ENCODE measurements at regions not wholly inside any gene's neighbourhood (a gene's known extent, or its start where the extent isn't known, plus 50 kb on each side); places are given as distances from the start of the nearest gene placed in this dataset.

DNA sequence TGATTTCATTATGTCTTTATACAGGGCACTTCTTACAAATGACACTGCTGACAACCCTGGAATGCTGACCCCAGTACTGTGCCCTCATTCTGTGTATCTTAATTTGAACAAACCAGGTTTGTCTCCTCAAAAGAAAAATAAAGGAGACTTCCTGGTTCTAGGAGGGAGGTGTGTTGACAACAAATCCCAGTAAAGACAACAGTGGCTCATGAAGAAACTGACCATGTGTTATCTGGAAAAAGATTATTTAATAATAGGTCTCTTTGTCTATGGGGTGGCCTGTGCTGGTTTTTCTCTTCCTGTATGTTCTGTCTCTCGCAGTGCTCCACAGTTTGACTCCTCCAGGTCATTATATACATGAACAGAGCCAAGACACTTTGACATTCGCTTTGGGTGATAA lies 454.6 kb downstream of the LMO4 start:
- DNase-seq (ENCODE audit: low spot score): no peak

DNA sequence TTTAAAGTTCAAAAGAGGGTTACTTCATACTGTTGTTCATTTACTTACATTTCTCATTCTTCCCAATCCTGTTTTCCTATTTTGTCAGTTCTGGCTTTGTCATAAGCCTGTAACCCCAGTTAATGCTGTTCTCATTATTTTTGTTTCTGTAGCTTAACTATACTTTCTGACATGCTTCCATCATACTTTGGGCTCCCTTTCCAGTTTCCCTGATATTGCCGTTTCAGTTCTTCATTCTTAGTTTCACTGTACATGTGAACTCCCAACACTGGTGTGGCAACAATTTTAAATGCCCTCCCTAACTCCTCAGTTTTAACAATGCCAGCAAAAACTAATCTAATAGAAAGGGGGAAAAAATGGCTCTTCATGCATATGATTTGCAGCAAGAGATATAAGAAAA lies 456.7 kb downstream of the LMO4 start:
- DNase-seq (ENCODE audit: low spot score): no peak

DNA sequence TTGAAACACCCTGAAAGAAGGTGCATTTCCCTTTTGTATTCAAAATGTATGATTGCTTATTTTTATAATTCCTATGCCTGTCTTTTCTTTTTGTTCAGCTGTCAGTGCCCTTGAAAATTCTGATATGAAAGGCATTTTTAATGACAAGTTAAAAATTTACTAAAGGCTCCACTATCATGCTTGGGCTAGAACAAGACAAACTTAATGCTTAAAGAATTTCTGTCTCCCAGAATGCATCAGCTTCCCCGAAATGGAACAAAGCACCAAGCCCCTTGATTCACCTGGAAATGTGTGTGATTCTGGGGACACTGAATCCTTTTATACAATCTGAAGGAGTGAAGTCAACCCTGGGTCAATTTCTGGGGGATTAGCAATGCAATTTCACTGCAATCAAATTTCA lies 457.5 kb downstream of the LMO4 start:
- no peak for DNase-seq (ENCODE audit: low spot score)

DNA sequence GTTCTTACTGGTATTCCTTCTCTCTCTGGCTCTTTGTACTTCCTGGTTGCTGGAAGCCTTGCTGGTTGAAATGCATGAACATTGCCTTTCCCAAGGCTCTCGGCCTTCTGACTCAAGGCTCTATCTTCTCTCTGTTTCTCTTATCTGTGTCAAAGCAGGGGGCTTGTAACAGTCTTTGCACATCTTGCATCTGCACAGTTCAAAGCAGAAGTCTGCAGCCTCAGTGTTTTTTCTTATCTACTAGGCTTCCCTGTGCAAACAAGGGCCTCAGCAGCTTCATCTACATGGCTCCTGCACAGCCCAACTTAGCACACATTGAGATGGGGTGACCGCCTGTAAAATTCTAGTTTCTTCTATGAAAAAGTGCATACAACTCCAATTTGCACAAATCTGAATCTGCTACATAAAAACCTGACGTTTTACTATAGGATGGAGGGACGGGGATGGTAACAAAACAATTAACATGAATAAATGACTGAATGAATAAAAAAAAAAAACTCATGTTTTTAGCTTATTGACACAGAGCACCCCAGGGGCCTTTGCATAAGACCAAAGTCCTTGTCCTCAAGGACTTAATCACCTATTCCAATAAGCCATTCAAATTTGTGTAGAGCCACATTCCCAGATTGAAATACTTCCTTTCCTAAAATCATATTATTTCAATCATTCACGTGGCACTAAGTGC lies 458.3 kb downstream of the LMO4 start:
- DNase-seq (ENCODE audit: low spot score): no peak

DNA sequence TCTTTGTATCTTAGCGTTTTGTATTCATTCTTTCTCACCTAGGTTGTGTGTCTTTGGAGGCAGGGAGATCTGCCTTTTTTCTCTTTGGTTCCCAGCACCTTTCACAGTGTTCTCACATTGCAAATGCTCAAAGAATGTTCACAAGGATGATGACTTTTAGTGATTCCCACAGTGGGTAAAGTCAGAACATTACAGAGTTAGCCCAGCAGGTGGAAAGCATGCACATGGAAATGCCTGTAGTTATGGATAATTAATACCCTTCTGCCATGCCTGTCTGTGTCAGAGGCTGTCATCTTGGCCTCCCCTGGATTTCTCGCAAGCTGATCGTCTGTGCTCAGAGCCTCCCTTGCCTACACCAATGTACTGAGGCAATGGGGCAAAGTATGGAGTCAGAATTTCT lies 458.9 kb downstream of the LMO4 start:
- no peak for DNase-seq (ENCODE audit: low spot score)

DNA sequence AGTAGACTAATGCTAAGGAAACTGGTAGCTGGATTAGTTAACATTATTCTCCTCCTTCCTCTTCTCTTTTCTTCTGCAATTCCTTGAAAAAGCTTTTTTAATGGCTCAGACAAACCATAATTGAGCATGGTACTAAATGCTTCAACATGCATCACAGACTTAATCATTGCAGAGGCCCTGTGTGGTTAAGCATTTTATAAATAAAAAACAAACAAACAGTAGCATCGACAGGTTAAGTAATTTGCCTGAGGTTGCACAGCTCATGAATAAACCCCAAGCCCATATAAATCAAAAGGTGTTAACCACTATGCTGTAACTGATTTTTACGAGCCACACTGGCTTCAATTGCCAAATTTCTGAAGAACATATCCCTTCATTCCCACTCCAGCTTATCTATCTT lies 462.1 kb downstream of the LMO4 start:
- DNase-seq (ENCODE audit: low spot score): no peak

DNA sequence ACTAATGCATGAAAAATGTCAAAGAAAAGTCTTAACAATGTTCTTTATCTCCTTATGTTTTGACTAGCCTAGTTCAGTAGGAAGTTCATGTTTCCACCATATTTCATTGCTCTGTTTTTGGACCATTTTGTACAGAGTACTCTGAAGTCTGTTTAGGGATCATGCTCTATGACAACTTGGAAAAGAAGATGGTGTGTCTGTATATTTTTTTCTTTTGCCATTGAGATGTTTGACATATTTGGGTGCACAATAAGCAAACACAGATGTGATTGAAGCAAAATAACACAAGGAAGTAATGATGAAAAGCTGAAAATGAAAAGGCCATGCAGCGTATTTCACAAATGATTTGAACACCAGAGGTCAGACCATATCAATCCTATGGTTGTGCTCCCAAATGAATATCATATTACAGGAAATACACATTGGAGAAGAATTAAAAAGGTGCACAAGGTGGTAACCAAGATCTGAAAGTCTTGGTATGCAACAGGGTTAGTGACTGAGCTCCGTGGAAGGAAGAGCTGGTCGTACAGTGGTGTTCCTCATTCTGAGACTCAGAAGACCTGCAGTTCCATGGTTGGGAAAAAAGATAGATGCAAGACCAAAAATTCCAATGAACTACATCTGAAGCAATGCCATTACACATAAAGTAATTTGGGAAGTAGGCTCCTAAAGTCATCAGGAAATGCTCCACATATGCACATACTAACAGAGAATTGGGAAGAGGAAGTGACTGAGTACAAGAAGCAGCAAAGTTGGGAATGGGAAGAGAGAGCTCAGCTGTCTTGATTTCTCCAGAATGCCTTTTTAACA lies 463.5 kb downstream of the LMO4 start:
- no peak for DNase-seq (ENCODE audit: low spot score)

DNA sequence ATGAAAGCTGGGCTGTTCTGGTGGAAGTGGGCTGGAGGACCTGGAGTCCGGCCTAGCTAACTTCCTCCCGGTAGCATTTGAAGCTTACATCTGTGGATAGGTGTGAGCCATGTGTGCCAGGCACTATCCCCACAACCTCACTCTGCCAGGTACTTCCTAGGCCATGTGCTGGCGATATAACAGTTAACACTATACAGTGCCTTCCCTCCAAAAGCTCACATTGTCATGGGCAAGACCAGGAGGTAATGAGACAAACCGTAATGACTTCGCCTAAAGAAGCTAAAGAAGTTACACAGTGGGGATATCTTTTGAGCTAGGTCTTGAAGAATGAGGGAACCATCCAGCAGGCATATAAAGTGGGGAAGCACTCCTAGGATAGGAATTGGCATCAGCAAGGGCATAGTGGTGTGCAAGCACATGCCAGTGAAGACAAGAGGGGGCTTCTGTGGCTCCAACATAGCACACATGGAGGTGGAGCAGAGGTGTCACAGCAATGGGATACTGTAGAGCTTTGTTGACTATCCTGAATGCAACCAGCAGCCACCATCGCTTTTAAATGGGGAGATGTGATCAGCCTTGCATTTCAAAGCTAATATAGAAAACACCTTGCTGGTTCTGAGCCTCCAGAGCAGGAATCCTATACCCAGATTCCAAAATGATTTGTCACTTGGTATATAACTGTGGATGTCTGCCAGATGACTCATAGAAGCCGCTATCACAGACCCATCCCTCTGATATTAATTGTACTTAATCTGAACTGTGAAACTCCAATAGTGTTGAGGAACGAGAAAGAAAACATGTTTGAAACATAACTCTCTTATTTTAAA lies 466.3 kb downstream of the LMO4 start:
- DNase-seq (ENCODE audit: low spot score): peak; percentile 92

DNA sequence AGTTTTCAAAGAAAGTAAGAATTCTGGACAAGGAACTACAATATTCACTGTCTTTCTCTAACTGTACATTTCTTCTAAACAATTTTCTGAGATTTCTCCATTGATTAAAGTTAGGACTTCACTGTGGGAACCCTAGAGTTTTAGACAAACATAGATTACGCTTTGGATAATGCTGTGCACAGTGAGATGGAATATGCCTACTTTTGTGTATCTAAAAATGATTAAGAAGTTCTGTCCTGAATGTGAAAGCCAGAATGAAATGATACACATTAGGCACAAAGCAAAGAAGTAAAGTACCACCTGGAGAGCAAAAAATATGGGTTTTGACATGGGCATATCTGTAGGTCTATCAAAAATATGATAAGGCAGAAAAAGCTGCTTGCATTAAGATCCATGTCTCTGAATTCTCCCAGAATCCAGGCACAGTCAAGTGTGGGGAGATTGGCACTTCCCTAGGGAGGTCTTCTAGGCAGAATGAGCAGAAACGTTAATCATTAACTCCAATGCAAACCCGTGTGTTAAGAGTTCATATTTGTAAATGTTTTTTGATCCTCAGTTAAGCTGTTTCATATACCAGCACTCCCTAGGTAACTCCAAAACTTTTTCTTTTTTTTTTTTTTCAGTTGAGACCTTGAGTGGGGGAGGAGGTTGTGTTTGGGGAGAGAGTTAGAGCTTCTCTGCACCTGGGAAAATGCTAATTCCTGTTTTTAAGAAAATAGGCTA lies 467.1 kb downstream of the LMO4 start:
- DNase-seq (ENCODE audit: low spot score): peak; percentile 82

DNA sequence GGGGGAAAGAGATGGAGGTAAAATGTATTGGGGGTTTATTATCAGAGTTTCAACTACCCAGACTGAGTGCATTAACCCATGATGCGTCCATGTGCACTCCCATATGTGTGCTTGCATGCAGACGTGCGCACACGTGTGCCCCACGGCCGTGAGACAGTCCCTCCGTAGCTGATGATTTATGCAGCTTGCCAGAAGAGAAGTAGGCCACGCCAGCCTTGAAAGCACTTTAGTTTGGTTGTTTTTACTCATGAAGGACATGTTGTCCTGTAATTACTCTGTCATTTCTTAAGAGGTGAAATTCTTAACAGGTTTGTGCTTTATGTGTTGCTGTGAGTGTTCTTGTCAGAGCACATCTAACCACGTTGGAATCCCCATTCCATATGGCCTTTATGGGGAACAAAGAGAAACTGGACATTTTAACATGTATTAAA lies 467.8 kb downstream of the LMO4 start:
- no peak for DNase-seq (ENCODE audit: low spot score)

DNA sequence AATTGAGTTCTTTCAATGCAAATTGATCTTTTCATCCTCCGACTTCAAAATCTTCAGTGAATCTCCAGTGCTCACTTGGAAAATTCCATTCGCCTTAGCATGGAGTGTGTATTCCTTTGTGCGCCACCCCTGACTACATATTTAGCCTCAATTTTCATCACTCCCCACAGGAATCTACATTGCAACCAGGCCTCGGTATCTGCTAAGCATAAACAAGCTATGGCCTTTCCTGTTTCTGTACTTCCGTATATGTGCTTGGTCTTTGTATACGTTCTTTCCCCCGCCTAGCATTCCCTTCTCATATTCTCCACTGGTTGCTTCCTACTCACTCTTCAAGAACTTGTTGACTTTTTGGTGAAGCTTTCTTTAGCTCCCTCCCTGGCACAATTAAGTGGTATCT lies 470.8 kb downstream of the LMO4 start:
- DNase-seq (ENCODE audit: low spot score): no peak

DNA sequence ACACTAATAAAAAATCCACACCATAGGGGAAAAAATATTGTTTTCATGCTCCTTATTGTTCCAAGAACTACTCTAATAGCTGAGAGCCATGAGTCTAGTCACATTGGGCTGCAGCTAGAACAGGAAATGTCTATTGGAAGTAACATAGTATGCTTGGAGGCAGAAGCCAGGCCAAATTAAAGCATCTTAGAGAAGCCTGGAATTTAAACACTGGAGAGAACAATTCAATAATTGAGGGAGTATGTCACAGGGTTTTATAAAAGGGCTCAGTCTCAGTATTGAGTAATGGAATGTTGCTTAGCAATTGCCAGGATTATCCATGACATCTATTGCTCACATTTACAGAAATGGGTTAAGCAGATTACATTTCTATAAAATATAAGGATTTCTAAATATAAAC lies 471.3 kb downstream of the LMO4 start:
- no peak for DNase-seq (ENCODE audit: low spot score)

DNA sequence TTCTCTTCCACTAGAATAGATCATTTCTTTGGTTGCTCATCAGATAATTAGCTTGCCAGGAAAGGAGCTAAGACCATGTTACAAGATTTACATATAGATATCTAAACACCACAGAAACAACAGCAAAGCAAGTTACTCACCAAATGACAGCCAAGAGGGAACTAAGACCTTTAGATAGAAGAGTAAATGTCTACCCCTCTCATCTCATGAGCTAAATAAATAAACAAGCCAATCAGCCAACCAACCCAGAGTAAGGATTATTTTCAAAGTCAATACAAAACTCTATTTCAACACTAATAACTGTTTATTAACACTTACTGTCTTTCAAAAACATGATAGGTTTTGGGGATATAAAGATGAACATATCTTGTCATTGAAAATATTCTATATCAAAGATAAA lies 474.7 kb downstream of the LMO4 start:
- DNase-seq (ENCODE audit: low spot score): no peak

DNA sequence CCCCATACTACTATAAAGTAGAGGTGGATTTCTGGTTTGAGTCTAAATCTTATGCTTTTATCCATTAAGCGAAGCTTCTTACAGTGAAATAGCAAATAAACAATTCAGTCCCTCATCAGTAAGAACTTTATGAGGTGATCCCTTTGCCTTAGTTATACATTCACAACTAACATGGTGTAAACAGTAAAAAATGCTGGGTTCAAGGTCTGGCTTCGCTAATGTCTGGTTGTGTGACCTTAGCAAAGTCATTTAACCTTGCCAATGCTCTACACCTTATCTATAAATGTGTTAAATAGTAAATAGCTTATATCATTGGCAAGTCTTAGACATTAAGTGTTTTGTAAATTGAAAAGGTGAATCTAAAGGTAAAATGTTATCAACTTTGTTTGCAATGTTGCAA lies 475.4 kb downstream of the LMO4 start:
- no peak for DNase-seq (ENCODE audit: low spot score)

DNA sequence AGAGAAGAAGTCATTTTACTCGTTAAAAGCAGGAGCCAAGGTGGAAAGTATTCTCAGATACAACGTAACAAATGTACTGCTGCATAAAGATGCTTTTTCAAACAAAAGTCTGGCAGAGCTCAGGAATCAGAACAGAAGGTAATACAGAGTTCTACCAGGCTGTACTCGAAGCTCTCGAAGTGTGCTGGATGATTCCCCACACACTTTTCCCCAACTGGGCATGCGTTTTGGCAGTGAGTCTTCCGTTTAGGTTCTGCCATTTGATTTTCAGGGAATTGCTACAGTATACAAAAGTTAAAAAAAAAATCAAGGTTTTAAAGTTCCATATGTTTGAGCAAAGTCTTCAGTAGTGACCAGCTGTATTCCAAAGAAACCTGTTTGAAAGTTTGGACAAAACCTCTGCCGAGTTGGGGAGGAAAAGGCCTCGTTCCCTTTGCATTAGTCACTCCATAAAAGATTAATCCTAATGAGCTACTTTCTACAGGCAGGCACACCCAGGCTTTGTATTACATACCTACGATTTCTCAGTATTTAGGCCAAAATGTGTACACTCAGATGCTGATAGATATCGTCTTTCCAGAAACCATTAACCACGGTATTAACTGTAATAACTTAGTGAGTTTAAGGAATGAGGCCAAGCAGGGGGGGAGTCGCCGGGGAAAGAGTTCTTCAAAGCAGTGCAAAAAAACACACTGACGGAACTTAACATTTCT lies 477.1 kb downstream of the LMO4 start:
- peak; percentile 69 for DNase-seq (ENCODE audit: low spot score)

DNA sequence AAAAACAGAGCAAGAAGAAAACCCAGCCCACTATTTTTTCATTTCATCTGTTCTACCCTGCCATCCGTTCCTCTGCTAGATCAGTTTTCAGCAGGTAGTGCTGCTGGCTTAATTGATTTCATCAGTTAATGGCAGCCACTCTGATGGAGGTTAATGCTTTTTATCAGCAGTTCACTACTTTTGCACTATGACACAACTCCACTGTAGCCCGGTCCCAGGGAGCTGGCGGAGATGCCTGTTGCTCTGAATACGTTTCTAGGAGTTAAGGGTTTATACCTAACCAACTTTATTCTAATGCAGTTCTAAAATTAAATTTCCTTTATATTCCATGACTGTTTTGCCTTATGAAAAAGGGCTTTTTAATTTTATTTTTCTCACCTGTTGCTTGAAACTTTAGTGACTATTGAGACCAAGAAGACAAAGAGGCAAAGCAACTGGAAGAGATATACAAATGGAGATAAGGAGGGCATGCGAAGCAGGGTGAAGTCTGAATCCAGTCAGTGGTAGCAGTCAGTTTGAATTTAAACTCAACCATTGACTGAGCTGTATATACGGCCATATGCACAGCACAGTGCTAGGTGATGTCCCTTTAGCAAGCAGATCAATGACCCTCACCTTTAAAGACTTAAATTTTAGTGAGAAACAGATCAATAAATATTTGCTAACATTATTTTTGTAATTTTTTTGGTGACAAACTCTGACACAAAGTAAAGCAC lies 477.9 kb downstream of the LMO4 start:
- DNase-seq (ENCODE audit: low spot score): no peak

DNA sequence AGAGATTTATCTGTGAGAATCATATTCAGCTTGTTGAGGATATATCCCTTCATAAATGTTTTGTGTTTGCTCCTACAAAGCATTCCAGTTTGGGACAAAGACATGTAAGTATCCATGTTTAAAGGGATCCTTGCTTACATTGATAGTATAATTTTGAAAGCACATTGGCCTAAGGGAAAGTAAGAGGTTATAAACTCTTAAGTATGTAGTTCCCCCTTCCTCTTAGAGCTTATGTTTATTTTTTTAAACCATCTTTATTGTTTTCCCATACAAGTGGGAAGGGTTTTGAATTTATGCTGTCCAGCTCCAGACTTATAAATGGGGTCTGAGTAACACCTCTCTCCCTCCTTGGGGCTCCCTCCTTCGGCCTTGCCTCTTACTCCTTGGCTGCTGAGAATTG lies 481.5 kb downstream of the LMO4 start:
- DNase-seq (ENCODE audit: low spot score): no peak

DNA sequence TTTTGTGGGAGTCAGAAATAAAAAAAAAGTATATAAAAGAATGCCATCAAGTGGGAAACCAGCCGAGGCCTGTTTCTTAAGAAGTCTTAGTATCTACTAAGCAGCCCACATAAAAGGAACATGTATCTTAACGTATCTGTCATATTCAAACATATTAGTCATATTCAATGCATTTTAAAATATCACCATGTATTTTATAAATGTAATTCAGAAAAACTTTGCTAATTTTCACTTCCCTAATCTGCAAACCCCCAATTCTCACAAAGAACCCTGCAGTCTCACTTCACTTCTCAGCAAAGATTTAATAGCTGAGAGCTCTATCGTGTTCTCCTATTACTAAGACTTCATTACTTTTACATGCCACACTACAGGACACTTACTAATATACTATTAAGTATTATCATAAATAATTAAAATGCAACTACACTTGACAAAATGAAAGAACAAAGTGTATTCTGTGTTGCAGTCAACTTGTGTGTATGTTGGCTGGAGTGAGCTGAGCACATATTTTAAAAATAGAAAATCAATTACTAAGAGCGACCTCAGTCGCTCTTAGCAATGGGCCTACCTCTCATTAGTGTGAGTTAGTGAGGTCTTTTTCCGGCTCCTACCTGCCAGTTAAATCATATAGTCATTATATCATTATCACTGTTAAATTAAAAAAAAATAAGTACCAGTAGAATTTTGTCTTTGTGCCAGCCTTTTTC lies 484.3 kb downstream of the LMO4 start:
- DNase-seq (ENCODE audit: low spot score): no peak

DNA sequence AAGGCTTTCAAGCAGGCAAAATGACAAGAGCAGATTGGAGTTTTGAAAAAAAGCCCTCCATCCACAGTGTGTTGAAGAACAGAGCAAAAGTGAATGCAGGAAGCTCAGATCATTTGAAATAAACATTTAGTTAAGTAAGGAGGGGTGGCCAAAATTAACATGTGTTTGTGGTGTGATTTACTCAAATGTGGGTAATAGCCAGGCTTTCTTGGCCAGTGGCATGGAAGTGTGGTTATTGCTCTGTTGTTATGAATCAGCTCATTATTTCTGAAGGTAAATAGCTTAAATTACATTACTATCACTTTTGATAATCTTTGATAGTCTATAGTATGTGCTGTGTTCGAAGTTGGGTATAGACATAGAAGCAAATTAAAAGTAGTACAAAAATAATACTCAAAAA lies 485.9 kb downstream of the LMO4 start:
- no peak for DNase-seq (ENCODE audit: low spot score)

DNA sequence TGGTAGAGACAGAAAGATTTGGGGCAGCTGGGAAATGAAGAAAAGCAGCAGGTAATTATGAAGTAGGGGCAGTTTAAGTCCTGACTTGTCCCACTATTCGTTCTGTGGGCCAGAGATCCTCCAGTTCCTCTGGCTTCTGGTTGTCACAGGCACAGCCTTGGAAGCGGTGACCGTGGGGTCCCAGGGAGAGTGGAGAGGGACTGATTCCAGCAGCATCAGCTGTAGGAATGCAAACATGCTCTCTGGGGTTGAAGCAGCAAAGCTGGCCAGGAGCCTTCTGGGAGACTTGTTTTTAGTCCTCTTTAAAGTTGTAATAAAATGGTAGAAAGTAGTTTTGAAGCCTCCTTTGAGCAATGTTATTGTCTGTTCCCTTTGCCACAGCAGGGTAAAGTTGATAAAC lies 488.0 kb downstream of the LMO4 start:
- no peak for DNase-seq (ENCODE audit: low spot score)
